GM18868 (cell line): ENCODE measurements at regions not wholly inside any gene's neighbourhood (a gene's known extent, or its start where the extent isn't known, plus 50 kb on each side); places are given as distances from the start of the nearest gene placed in this dataset.
A peak's percentile ranks its signal among the peaks of the same experiment; 100 is the strongest.

Experiments
- ATAC-seq: cut with Tn5 transposase; IDR thresholded peaks from one replicate; pipeline ENCODE4 v1.9.1; 2021; ENCODE audit warnings: mild to moderate bottlenecking, moderate library complexity; ENCODE audit not compliant: unreplicated experiment

DNA sequence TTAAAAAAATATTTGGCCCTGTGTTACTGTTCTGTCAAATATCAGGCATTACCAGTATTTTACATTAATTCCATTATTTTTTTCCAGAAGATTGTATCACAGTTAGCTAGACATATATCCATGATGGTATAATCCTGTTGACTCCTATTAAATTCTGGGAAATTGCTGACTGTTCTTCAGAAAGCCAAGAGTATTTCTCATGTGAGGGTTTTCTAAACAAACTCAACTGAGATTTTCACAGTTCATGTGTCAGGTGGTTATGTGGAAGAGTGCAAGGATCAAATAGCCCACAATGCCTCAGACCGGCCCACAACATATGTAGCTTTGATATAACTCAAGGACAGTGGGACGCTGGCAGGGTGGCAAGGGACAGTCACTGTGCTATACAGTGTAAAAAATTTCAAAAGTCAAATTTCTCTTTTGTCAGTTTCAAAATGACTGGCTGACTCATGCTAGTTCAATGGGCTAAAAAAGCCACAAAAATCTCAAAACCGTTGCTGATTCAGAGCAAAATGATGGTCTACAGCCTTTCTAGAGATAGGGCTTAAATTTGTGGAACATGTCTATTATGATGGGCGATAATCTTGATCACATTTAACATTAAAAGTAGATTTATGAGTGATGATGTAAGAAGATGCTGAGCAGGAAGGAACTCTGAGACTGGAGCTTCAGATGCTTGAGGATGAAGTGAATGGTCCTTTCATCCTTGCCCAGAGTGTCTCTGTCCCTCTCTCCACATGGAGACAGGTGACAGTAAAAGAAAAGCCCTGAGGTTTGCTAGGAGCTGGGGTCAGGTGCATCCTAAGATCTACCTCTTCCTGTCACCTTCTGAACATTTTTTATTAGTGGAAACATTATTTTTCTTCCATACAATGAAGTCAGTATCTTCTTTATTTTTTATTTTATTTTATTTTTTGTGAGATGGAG is 175.8 kb upstream of the PIEZO2 start:
- ATAC-seq = peak; percentile 93

DNA sequence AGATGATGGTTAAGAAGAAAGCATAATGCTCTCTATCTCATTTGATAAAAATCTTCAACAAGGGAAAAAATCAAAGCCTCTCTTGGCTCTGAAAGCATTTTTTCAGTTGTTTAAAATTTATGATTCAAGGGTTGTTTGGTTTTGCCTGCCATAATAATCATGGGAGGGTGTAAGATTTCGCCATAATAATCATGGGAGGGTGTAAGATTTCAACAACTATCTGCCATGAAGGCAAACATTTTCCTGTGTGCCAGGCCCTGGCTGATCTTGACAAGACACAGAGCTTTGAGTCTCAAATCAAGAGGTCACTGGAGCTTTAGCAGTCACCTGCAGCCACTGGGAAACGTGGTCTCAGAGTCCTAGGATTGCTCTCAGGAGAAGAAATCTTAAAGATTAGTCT is 175.1 kb upstream of the PIEZO2 start:
- ATAC-seq = no peak

GRCh38 chr18:11323359-11323819 is 174.0 kb upstream of the PIEZO2 start:
- no peak for ATAC-seq

- ATAC-seq = no peak
Measured at GRCh38 chr18:11322716-11323115, 173.3 kb upstream of the PIEZO2 start.

GRCh38 chr18:11322006-11322405 is 172.6 kb upstream of the PIEZO2 start:
- ATAC-seq = no peak

GRCh38 chr18:11320986-11321385 is 171.6 kb upstream of the PIEZO2 start:
- ATAC-seq = no peak

- no peak for ATAC-seq
Measured at GRCh38 chr18:11316546-11316945, 167.2 kb upstream of the PIEZO2 start.

- peak; percentile 49 for ATAC-seq
Measured at GRCh38 chr18:11310476-11311086, 161.2 kb upstream of the PIEZO2 start.

- ATAC-seq = peak; percentile 50
Measured at GRCh38 chr18:11309172-11309571, 159.8 kb upstream of the PIEZO2 start.

DNA sequence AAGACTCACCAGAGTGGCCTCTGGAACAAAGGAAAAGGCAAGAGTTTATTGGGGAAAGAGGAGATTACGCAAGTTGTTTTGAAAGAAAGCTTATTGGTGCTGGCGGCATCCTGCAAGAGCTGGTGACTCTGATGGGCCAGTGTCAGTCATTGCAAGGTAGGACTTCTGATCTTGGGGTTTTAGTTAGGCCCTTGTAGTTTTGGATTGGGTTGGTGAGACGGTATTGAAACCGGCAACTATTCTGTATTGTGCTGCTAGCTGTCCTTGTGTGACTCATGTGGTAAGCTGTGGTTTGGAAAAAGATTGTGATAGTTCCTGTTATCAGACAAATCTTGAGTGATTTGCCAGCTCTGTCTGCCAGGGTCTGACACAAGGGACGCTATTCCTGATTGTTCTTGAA is 159.1 kb upstream of the PIEZO2 start:
- no peak for ATAC-seq

- no peak for ATAC-seq
Measured at GRCh38 chr18:11307716-11308115, 158.3 kb upstream of the PIEZO2 start.

GRCh38 chr18:11305507-11305906 is 156.1 kb upstream of the PIEZO2 start:
- ATAC-seq = no peak

DNA sequence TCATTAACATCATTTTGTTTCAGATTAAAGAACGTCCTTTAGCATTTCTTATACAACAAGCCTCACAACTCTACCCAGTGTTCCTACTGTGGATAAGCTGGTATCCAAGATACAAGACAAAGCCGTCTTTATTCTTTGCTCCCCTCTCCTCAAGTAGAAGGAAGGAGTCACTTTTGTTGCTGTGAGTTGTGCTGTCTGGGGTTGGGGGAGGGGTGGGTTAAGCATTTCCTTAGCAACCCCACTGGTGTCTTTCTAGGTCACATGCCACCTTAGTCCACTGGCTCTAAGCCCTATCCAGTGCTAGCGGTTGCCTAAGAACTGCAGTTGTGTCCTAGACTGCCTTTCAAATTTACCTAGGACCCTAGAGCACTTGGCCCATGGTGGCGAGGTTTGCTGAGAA is 155.6 kb upstream of the PIEZO2 start:
- no peak for ATAC-seq

DNA sequence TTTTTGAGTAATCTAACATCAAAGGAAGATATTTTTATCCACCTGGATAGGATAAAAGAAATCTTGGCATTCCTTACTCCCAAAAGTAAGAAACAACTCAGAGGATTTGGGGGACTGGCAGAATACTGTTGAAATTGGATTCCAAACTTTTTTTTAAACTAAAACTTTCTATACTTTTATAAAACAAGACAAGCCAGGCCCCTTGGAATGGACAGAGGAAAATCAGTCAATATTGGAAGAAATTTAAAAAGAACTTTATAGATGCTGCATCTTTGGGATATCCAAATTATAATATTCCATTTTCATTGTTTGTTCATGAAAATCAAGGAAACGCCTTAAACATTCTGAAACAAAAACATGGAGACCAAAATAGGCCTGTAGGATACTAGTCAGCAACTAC is 147.6 kb upstream of the PIEZO2 start:
- no peak for ATAC-seq

DNA sequence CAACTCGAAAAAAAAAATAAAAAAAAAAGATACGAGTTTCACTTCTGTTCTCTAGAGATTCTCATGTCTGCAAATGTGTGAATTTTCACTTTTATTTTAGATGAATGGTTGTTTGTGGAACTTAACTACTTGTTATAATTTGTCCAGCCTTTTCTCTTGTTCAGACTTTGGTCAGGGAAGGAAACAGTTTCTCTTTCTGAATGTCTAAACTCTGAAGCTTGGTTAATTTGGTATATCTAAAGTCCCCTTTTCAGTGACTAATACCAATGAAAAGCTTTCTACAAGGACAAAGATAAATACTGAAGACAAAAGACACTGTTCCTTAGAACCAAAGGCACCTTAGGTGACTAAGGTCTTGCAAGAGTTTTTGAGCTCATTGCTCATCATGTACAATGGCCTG is 144.4 kb upstream of the PIEZO2 start:
- ATAC-seq = peak; percentile 74

- ATAC-seq = no peak
Measured at GRCh38 chr18:11290786-11291185, 141.4 kb upstream of the PIEZO2 start.

DNA sequence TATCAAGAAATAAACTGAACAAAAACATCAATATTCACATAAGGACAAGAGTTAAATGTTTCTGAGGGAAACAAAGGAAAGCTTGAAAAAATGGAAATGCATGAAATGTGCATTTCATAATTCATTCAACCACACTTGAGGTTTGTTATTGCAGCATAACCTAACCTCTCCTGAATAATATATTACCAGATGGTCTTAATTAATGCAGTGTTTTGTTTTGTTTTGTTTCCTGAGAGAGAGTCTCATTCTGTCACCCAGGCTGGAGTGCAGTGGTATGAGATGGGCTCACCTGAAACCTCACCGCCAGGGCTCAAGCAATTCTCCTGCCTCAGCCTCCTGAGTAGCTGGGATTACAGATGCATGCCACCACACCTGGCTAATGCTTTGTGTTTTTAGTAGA is 139.9 kb upstream of the PIEZO2 start:
- ATAC-seq = no peak

DNA sequence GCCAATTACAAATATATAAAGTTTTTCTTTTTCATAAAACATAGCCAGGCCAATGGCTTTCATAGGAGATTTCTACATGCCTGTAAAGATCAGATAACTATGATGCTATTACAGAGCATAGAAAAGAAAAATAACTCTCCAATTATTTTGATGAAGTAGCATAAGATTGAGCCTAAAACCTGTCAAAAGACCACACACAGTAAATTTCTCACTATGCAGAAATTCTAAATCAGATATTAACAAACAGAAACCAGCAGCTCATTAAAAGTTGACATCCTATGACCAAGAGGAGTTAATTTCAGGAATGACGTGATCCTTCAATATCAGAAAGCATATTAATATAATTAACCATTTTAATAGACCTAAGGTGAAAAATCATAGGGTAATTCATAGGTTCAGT is 139.0 kb upstream of the PIEZO2 start:
- ATAC-seq = no peak

DNA sequence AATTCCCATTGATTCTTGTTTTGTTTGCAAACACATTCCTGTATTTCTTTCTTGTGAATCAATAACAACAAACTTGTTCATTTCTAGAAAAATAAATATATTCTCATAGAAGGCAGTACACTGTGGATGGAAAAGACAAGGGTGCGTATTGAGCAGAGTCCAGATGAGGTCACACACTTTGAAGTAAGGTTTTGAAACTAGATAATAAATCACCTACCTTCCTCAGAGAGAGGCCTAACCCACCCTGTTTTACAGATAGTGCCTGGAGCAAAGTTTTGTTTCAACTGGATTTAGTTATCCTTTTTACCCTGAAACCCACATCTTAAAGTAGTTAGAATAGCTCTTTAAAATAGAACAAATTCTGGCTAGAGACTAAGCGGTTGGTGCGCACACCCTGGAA is 137.1 kb upstream of the PIEZO2 start:
- ATAC-seq = no peak

GRCh38 chr18:11284811-11285210 is 135.4 kb upstream of the PIEZO2 start:
- ATAC-seq = no peak

- no peak for ATAC-seq
Measured at GRCh38 chr18:11284349-11284748, 135.0 kb upstream of the PIEZO2 start.

- ATAC-seq = no peak
Measured at GRCh38 chr18:11283479-11284161, 134.3 kb upstream of the PIEZO2 start.
